ENCODE measurements at regions not wholly inside any gene's neighbourhood (a gene's known extent, or its start where the extent isn't known, plus 50 kb on each side); places are given as distances from the start of the nearest gene placed in this dataset.

GRCh38 chr12:113639474-113639873 lies 167.8 kb upstream of the LHX5 start:
- ATAC-seq (no peak), DNase-seq (no peak)
- intact Hi-C loops (cut with DNase I): no loop called here

DNA sequence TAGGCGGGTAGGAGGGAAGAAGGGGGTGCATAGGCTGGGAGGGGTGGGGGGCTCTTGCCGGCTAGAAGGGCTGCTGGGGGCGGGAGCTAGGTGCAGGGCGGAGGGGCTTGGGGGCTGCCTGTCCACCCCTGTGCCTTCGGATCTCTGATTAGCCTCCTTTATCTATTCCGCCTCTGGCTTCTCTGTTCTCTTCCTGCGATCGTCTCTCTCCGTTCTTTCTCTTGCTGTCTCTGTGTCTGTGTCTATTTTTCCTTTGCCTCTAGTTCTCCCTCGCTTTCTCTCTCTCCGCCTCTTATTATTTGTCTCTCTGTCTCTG lies 166.7 kb upstream of the LHX5 start:
- ATAC-seq: no peak
- DNase-seq: no peak
- intact Hi-C loops (cut with DNase I): no loop called here

DNA sequence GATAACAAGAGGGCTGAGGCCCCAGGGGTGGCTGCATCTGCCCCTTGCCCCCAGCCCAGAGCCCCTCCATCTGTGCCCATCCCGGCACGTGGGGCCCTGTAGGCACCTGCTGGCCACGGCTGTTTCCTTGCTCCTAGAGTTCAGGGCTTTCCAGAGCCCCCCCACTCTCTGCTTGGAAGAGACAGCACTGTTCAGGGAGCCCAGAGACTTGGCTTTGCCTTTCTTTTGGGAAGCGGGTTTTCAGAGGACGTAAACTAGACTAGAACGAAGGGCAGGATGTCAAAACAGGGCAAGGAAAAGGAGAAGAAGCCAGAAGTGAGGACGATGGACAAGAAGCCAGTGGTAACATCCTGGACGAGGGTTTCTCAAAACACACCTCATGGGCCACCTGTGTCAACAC lies 163.3 kb upstream of the LHX5 start:
- no peak for ATAC-seq
- intact Hi-C loops (cut with DNase I): no loop called here

DNA sequence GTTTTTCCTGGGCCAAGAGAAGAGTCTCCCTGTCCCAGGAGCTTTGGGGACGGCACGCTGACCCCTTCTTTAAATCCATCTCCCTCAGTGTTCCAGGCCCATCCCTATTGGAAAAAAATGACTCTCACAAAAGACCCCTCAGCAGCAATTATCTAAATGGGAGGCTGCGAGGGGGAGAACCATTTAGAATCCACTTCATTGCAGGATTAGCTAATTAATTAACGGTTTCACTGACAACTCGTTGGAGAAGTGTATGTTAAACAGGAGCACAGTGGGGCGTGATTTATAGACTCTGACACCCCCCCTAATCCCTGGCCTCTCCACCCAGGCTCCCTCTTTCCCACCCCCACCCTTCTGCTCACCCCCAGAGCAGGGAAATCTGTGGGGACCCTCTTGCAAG lies 162.8 kb upstream of the LHX5 start:
- ATAC-seq (no peak), DNase-seq (no peak)
- intact Hi-C loops (cut with DNase I): no loop called here

More for the DNA sequence above, 163.3 kb upstream of the LHX5 start:
- no peak for DNase-seq

DNA sequence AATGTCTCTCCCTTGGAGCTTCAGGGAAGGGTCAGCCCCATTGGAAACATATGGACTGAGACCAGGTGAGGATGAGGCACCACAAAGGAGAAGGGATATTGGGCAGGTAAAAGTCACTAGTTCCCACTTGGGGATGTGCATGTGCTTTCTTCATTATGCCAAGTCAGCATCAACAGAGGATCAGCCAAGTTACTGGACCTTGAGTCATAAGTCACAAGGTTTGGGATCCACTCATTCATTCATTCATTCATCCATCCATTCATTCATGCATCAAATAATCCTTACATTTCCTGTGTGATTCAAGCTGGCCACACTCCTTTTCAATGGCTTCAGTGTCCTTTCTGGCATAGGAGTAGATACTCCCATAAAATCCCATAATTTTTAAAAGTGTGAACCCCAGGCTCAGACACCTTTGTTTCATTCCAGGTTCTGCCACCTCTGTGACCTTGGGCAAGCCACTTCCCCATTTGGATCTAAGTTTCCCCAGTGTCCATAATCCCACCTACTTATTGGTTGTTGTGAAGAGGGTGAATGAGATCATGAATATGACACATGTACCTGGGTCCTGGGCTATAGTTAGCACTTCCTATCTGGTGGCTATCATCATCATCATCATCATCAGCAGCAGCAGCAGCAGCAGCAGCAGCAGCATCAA lies 162.1 kb upstream of the LHX5 start:
- no peak for DNase-seq
- intact Hi-C loops (cut with DNase I): no loop called here
- ATAC-seq: no peak

DNA sequence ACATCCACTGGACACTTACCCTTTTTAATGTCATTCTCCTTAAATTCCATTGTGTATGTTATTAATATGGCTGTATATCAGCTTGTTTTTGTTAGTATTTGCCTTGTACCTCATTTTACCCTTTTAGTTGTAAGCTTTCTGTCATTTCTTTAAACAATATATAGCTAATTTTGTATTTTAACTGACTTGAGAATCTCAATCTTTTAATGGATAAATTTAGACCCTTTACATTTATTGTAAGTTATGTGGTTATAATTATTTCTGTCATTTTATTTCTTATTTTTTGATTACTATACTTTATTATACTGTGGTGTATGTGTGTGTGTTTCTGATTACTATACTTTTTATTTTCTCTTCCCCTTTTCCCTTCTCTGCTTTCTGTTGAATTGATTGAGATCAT lies 159.0 kb upstream of the LHX5 start:
- ATAC-seq (no peak), DNase-seq (no peak)
- intact Hi-C loops (cut with DNase I): no loop called here

DNA sequence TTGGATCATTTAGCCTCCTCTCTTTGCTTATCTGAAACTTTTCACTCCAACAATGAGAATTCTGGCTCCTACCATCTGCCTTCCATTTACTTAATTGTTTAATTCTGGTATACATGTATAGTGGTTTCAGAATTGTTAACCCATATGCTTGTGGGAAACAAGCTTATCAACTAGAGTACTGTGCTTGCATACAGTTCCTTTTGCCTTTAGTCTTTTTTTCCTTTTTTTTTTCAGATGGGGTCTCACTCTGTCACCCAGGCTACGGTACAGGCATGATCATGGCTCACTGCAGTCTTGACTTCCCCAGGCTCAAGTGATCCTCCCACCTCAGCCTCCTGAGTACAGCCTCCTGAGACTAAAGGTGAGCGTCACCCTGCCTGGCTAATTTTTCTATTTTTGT lies 153.8 kb upstream of the LHX5 start:
- DNase-seq: no peak
- no peak for ATAC-seq
- intact Hi-C loops (cut with DNase I): no loop called here

GRCh38 chr12:113622410-113622809 lies 150.7 kb upstream of the LHX5 start:
- intact Hi-C loops (cut with DNase I): no loop called here

DNA sequence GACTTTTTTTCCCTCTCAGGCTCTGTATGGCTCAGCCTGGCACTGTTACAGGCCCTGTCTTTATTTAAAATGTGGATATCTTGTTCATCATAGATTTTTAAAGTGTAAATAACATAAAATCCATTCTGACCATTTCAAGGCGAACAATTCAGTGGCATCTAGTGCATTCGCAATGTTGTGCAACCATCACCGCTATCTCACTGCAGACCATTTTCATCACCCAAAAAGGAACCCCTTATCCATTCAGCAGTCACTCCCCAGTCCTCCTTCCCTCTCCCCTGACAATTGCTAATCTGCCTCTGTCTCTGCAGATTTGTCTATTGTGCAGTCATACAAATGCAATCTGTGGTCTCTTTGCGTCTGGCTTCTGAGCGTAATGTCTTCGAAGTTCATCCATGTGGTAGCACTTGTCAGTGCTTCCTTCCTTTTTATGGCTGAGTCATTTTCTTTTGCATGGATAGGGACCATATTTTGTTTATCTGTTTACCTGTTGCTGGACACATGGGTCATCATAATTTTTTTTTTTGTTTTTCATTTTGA lies 148.8 kb upstream of the LHX5 start:
- DNase-seq (no peak), ATAC-seq (no peak)
- intact Hi-C loops (cut with DNase I): no loop called here

More at GRCh38 chr12:113622410-113622809, 150.7 kb upstream of the LHX5 start:
- ATAC-seq (no peak), DNase-seq (no peak)

DNA sequence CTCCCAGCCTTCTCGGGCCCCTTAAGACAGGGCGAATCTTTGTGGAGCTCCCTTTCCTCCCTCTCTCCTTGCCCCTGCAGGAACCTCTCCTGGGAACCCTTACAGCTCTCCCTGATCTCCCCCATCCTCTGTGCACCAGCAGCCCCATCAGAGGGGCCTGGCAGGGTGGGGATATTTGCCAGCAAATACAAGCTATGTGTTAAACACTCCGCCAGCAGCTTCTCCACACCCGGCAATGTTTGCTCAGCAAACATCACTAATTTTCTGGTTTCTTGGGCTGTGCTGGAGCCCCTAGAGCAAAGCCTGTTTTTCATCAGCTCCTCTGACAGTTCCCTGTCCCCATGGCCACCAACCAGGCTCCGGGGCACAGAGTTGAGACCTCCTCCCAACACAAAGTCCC lies 147.5 kb upstream of the LHX5 start:
- DNase-seq (no peak), ATAC-seq (no peak)
- intact Hi-C loops (cut with DNase I): no loop called here

- no peak for DNase-seq
- no peak for ATAC-seq
- intact Hi-C loops (cut with DNase I): no loop called here
Observed at GRCh38 chr12:113613414-113613813, 141.7 kb upstream of the LHX5 start.

DNA sequence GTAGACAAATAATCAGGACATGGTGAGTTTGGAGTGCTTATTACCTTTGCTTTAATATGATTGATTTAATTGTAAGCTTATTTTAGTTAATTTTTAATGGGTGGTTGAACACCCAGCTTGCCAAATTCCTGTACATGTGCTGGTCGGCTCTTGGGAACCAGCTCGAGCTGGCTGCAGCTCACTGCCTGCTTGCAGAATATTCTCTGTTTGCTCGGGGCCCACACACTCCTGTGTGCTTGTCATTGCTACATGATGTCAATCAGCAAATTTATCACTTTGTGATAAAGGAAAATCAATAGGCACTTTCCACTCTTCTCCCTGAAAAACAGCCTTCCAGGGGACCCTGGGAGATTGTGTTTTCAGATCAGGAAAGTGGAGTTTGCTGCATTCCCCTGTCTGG lies 141.1 kb upstream of the LHX5 start:
- DNase-seq: no peak
- ATAC-seq: no peak
- intact Hi-C loops (cut with DNase I): no loop called here

GRCh38 chr12:113612076-113612728 lies 140.5 kb upstream of the LHX5 start:
- intact Hi-C loops (cut with DNase I): no loop called here
- no peak for ATAC-seq
- DNase-seq: no peak

DNA sequence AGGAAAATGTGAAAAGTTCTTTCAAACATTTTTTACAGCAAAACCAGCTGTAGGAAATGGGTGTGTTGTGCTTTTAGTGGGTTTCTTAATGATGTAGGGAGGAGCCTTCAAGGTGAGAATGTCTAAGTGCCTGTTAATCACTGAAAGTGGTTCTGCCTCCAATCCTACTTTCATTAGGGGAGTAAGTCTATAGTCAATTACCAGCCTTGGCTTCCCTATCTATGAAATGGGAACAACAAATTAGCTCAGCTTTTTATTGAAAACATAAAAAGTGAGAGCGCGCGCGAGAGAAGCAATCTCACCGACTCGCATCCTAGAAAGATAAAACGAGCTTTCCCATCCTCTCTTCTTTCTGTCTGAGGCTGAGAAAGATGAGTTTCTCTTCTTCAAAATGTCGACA lies 140.0 kb upstream of the LHX5 start:
- no peak for DNase-seq
- ATAC-seq: no peak
- intact Hi-C loops (cut with DNase I): no loop called here

DNA sequence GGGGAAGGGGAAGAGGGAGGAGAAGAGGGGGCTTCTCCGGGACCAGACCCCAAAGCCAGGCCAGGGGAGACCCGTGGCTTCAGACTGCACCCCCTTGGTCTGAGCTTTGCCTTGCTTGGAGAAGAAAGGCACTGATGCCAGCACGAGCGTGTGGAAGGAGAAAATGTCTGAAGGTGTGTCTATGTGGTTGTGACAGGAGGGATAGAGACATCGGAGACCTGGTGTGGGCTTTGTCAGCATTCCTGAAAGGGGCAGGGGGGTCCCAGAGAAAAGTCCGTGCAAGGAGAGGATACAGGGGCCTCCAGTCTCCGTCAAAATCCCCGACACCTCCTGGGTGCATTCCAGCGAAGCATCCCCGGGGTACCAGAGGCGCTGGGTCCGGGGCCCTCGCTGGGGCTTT lies 139.0 kb upstream of the LHX5 start:
- ATAC-seq: no peak
- intact Hi-C loops (cut with DNase I): no loop called here

GRCh38 chr12:113609692-113610469 lies 138.2 kb upstream of the LHX5 start:
- intact Hi-C loops (cut with DNase I): no loop called here
- DNase-seq (no peak), ATAC-seq (no peak)

More for the DNA sequence above, 139.0 kb upstream of the LHX5 start:
- DNase-seq: no peak

DNA sequence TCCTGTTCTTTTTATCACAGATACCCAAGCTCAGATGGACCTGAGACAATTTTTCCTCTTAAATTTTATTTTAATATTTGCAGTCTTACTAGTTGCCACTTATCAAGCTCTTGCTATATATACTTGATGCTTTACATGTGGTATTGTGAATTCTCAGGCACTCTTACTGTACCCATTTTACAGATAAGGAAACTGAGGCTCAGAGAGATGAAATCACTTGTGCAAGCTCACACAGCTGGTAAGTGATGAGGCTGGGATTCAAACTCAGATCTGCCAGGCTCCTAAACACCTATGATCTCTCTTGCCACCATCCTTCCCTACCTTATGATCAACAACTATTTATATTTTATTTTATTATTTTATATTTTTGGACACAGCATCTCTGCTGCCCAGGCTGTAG lies 133.0 kb upstream of the LHX5 start:
- ATAC-seq: no peak
- DNase-seq: no peak
- intact Hi-C loops (cut with DNase I): no loop called here

DNA sequence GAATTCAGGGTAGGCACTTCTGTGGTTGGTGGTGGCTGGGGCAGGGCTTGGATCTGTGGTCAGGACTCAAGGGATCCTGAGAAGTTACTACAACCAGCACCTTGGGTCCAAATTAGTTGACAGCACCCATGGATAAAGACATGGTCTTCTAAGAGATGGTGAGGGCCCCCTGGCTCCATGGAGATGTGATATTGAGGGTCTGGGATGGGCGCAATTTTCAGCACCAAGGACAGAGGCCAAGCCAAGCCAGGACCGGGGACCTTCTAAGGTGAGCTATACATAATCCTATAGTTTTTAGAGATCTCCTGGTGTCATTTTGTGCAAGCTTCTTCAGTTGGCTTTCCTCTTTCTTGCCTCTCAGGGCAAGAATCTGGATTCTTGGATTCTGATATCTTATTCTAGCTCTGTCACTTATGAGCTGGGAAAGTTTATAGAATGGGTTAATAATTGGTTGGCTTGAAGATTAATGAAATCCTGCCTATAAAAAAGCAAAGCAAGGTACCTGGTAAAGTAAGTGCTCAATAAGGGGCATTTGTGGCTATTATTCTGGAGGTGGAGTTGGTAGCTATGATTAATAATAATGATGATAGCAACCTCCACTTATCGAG lies 130.1 kb upstream of the LHX5 start:
- ATAC-seq (no peak), DNase-seq (no peak)
- intact Hi-C loops (cut with DNase I): no loop called here

DNA sequence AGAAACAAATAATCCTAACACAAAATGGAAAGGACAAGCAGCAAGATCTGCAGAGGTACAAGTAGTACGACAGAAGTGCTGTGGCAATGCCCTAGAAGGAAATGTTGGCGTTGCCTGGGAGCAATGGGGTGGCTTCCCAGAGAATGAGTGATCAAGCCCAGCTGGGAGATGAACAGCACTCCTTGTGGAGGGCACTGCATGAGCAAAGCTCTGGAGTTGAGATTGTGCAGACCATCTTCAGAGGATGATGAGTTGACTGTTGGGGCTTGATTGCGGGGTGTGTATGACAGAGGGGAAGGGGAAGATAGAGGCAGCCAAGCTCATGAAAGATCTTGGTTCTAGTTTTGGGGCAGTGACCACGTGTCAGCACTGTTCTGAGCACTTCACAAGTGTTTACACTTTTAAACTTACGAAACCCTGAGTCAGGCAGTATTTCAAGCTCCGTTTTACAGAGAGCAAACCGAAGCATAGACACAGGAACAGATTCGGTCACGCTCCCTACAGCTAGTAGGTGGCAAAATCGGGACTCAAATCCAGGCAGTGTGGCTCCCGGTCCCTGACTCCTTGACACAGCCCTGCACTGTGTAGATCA lies 127.2 kb upstream of the LHX5 start:
- DNase-seq: no peak
- intact Hi-C loops (cut with DNase I): no loop called here
- no peak for ATAC-seq

- DNase-seq (no peak), ATAC-seq (no peak)
- intact Hi-C loops (cut with DNase I): no loop called here
Observed at GRCh38 chr12:113594967-113595366, 123.3 kb upstream of the LHX5 start.

Measured in left cardiac atrium (tissue), 4 donors.